ENCODE measurements at regions not wholly inside any gene's neighbourhood (a gene's known extent, or its start where the extent isn't known, plus 50 kb on each side); places are given as distances from the start of the nearest gene placed in this dataset.
A peak's percentile ranks its signal among the peaks of the same experiment; 100 is the strongest.
"Not testable (repeated sequence)": the region's sequence is repeated elsewhere in the genome, so short reads cannot be mapped to it uniquely, and the experiment has no call there.

DNA sequence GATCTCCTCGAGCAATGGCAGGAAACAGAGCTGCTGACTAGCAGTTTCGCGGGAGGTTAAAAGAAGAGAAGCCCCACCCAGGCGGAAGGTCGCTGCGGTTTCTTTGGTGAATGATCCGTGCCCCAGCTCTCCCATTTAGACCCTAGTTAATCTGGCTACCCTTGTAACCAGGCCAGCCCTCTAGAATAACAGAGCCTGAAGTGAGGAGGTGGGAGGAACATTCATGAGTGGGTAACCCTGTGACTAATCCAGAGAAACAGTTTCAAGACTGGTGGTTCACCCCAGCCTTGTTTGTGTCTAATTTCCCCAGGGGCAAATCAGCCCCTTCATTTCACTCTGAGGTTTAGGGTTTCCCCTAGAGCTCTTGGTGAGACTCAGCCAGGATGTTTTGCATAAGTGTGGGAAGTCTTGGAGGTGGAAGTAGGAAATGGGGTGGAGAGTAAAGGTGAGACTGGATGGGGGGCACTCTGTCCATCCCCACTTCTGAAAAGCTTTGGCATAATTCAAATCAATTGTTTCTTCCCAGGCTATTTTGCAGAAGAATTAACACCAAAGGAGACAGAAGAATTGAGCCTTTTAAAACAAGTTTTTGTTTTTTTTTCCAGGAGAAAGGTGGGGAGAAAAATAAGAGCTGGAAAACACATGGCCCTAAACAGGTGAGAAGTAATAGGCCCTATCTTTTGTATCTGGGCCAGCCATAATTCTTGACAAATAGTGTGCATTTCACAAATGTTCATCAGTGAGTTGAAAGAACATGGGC lies 303.1 kb downstream of the RPLP1 start:
- peak in 2 of 3 experiments; percentile 63 to 65 for DNase-seq (ENCODE audit: low read depth in 2 of 3, low spot score in 2 of 3)

DNA sequence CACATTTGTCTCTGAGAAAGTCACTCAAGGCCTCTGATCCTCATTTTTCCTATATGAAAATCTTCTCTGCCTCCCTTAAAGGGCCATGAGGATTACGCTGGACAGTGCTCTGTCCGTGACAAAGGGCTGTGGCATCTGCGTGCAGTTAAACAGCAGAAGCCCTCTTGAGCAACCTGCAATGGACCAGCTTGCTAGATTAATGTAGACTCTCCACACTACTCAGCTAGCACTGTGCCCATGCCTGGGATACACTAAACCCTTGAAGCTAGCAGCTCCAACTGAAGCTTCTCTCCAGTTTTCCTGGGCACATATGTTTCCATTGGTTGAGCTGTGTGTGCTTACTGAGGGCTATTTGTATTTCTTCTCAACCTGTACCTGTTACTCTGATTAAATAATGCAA lies 303.8 kb downstream of the RPLP1 start:
- no peak for DNase-seq (ENCODE audit: low read depth in 2 of 3, low spot score in 2 of 3)

DNA sequence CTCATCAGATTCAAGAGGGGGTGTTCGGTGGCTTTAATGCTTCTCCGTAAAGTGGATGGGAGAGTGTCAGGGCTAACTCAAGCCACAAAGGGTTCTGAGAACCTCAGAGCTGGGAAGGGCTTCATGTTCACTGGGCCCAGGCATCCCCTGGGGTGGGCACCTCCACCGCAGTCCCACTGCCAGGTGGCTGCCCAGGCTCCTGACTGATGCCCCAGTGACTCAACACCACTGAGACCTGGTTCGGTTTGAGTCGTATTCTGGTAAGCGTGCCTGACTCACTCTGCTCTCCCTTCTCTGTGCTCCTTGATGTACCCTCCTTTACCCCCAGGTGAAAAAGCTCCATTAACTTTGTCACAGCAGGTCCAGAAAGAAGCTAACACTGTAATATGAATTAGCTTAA lies 304.6 kb downstream of the RPLP1 start:
- DNase-seq (ENCODE audit: low read depth in 2 of 3, low spot score in 2 of 3), result peak in 2 of 3 experiments; percentile 51 to 55

DNA sequence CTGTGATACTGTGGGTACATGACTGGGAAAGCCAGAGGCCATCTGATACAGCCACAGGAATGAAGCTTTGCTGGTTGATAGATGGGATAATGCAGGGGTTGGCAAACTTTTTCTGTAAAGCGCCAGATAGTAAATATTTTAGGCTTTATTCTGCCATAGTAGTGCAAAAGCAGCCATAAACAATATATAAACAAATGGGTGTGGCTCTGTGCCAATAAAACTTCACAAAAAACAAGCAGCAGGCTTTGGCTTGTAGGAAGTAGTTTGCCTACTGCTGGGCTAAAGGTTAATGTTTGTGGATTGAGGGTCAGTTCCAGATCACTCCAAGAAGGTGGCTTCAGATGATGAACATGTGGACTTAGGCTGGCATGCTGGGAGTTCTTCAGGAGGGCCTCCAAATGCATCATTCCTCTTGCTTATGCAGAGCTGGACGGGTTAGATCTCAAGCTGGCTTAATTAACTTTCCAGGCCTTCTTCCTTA lies 305.7 kb downstream of the RPLP1 start:
- no peak for DNase-seq (ENCODE audit: low read depth in 2 of 3, low spot score in 2 of 3)

DNA sequence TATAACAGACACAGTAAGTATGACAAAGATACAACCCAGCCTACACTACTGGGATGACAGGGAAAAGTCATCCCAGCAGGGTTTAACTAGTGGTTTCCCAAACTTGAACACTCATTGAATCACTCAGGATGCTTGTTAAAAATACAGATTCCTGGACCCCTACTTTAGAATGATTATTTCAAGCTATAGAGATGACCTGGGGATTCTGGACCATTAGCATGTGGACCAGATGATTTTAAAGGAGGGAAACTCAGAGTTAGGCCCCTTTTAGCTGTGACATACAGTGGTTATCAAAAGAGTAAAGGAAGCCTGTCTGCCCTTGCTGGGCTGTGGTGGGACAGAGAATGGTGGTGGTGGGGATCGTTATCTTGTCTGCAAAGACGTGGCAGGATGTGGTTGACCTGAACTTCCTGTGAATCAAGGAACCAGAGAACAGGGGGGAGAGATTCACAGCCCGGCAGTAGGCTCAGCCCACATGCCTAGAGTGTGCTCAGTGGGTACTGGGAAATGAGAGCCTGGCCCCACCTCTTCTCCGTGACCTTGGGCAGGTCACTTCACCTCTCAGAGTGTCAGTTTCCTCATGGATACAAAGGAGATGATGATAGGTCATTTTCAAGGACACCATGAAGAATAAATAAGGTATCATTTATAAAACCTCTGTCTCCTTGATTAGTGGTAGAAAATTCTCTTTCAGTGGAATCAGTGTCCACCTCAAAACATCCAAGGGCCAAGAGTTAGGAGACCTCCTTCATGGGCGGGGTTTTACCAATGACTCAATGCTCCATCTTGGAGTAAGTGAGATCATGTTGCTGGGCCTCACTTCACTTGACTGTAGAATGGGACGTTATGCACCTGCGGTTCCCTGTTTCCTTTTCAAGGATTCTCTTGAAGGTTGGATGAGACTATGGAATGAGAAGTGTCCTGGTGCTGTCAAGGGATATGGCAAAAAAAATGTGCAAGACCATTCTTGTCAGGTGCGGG lies 306.5 kb downstream of the RPLP1 start:
- DNase-seq (ENCODE audit: low read depth in 2 of 3, low spot score in 2 of 3), result peak; percentile 53 to 76 (median 72)

DNA sequence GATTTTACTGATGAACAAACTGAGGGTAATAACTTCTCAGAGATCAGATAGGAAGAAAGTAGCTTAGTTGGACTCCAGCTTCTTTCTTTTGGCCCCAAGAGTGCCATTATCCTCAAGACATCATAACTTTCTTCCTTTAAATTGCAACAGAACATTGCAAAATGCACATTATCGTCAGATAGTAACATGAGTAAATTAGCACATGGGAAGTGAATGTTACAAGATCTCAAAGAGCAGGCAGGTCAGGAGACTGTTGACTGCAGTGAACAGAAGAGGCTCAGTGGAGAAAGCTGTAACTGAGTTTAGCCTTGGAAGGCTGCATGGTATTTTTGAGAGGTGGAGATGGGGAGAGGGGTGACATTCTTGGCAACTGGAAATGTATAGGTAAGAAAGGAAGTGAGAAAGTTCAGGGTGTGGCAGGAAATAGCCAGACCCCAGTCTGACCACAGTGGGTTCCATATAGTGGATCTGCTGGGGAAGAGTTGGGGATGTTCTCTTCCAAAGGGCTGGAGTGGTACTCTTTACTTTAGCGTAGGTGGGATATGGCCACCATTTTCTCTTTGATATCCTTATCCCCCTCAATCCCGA lies 307.7 kb downstream of the RPLP1 start:
- DNase-seq (ENCODE audit: low read depth in 2 of 3, low spot score in 2 of 3), result no peak

DNA sequence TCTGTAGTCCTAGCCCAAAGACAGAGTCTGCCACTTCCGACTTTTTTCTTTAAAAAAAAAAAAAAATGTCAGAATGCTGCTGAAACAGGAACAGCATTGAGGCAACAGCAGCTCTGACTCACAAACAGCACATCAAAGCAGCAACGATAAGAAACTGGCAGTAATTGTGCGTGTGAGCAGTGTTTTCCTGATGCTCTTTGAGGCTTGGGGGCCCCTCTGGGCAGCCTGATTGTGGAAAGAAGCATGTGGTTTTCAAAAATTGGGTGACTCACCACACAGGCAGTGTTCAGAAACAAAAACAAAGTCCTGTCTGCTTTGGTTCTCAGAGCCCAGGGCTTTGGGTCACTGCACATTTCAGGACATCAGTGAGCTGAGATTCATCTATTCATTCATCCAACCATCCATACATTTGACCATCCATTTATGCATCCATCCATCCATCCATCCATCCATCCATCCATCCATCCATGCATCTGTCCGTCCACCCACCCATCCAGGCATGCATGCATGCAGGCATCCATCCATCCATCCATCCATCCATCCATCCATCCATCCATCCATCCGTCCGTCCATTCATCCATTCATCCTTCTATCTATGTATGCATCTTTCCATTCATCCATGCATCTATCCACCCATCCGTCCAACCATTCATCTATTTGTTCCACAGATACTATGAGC lies 308.4 kb downstream of the RPLP1 start:
- DNase-seq (ENCODE audit: low read depth in 2 of 3, low spot score in 2 of 3), result peak in 2 of 3 experiments; percentile 44 to 61

DNA sequence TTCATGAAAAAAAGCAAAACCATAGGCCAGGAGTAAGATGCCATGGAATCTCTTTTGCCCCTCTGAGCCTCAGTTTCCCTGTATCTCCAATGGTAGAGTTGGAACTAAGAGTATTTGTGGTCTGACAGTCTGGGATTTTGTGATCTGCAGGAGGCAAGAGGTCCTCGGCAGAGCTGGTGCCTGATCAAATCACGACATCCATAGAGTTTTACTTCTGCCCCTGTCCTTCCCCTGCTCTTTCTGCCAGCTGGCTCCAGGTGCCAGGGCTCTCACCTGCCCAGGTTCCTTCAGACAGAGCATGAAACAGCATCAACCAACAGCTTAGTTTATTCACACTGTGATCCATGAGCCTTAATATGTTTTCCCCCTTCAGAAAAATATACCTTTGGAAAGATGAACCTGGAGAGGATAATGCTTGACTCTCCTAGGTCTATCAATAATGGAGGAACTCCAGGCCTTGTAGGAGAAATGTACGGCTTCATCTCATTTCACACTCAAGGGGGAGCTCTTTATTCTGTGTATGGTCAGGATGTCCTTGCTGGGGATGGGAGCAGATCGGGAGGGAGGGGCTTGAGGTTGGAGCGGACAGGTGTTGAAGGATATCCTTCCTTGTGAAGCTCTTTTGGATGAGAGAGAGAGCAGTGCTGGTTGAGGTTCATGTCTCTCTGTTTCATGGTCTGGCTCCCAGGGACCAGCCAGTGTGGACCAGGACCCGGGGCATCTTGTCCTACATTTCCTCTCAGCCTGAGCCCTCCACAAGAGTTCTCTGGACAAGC lies 309.9 kb downstream of the RPLP1 start:
- no peak for DNase-seq (ENCODE audit: low read depth in 2 of 3, low spot score in 2 of 3)

DNA sequence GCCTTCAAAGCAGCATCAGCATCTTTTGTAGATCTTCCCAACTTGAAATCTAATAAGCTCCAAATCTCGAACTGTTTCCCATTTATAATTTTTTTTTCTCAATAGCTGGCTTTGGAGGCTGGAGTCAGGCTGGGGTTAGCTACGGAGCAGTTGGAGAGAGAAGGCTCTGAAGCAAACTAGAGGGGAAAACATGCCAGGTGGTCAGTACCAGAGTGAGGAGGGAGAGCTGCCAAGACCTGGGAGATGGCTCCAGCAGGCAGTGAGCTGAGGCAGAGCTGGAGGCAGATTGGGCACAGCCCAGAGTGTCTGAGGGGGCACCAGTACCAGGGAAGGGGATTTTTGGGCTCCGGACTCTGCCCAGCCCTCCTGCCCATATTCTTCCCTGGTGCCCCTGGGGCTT lies 311.2 kb downstream of the RPLP1 start:
- DNase-seq (ENCODE audit: low read depth in 2 of 3, low spot score in 2 of 3), result no peak

DNA sequence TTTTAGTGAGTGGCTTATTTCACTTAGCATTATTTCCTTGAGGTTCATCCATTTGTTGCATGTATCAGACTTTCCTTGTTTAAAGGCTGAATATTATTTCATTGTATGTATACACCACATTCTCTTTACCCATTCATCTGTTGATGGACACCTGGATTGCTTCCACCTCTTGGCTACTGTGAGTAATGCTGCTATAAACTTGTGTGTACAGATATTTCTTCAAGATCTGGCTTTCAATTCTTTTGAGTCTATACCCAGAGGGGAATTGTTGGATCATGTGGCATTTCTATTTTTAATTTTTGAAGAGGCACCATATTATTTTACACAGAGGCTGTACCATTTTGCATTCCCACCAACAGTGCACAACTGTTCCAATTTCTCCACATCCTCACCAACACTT lies 313.5 kb downstream of the RPLP1 start:
- no peak for DNase-seq (ENCODE audit: low read depth in 2 of 3, low spot score in 2 of 3)

DNA sequence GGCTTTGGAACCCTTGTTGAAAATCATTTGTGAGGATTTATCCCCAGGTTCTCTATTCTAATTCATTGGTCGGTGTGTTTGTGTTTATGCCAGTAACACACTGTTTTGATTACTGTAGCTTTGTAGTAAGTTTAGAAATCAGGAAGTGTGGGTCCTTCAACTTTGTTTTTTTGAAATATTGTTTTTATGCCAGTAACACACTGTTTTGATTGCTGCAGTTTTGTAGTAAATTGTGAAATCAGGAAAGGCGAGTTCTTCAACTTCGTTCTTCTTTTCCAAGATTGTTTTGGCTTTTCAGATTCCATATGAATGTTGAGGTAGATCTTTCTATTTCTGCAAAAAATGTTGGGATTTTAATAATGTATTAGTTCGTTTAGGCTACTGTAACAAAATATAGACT lies 314.6 kb downstream of the RPLP1 start:
- DNase-seq (ENCODE audit: low read depth in 2 of 3, low spot score in 2 of 3), result no peak

DNA sequence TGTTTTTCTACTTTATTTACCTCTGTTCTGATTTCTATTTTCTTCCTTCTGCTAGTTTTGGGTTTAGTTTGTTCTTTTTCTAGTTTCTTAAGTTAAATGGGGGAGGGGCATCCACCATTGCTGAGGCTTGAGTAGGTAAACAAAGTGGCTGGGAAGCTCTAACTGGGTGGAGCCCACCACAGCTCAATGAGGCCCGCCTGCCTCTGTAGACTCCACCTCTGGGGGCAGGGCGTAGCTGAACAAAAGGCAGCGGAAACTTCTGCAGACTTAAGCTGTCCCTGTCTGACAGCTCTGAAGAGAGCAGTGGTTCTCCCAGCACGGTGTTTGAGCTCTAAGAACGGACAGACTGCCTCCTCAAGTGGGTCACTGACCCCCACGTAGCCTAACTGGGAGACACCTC lies 316.7 kb downstream of the RPLP1 start:
- not testable (repeated sequence) for DNase-seq (ENCODE audit: low read depth in 2 of 3, low spot score in 2 of 3)

DNA sequence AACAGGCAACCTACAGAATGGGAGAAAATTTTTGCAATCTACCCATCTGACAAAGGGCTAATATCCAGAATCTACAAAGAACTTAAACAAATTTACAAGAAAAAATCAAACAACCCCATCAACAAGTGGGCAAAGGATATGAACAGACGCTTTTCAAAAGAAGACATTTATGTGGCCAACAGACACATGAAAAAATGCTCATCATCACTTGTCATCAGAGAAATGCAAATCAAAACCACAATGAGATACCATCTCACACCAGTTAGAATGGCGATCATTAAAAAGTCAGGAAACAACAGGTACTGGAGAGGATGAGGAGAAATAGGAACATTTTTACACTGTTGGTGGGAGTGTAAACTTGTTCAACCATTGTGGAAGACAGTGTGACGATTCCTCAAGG lies 321.6 kb downstream of the RPLP1 start:
- not testable (repeated sequence) for DNase-seq (ENCODE audit: low read depth in 2 of 3, low spot score in 2 of 3)

DNA sequence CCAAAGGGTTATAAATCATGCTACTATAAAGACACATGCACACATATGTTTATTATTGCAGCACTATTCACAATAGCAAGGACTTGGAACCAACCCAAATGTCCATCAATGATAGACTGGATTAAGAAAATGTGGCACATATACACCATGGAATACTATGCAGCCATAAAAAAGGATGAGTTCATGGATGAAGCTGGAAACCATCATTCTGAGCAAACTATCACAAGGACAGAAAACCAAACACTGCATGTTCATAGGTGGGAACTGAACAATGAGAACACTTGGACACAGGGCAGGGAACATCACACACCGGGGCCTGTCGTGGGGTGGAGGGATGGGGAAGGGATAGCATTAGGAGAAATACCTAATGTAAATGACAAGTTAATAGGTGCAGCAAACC lies 322.1 kb downstream of the RPLP1 start:
- not testable (repeated sequence) for DNase-seq (ENCODE audit: low read depth in 2 of 3, low spot score in 2 of 3)

DNA sequence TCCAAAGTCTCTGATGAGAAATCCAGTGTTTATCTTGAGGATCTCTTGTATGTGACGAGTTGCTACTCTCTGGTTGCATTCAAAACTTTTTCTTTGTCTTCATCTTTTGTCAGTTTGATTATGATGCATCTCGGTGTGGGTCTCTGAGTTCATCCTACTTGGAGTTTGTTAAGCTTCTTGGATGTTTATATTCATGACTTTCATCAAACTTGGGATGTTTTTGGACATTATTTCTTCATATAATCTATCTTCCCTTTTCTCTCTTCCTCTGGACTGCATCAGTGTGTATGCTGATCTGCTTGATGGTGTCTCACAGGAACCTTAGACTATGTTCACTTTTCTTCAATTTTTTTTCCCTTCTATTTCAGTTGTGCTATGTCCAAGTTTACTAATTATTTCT lies 320.4 kb downstream of the TLE3 start:
- DNase-seq (ENCODE audit: low read depth in 2 of 3, low spot score in 2 of 3), result no peak

DNA sequence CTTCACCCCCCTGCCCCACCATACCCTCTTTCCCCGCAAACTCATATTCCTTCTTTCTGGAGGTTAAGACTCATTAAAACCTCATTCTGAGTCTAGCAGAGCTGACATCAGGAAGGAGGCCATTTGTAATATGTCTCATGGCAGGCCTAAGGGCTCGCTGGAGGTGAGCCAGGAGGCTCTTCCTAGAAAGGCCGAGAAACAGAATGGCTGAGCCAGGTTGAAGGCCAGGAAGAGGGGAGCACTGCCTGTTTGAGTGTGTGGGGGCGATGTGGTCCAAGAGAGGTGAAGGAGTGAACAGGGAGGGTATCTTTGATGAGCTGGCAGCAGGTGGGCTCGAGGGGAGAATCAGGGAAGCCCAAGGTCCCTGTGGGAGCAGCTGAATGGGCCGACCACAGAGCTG lies 317.3 kb downstream of the TLE3 start:
- DNase-seq (ENCODE audit: low read depth in 2 of 3, low spot score in 2 of 3), result no peak

DNA sequence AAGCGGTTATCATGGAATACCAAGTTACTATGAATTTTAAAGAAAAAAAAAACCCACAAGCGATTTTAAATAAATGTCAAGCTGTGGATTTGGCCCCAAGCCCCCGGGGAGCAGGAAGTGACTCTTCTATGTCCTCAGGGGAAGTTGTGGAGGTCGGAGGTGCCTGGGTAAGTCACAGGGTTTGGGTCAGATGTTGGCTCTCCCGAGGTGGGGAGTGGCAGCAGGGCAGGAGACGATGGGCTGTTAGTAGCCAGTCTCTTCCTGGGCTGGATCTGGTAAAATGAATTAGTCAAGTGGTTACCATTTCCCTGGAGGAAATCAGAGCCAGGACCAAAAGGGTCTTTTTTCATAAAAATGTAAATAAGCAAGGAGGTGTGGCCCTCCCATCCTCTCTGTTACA lies 316.7 kb downstream of the TLE3 start:
- DNase-seq (ENCODE audit: low read depth in 2 of 3, low spot score in 2 of 3), result no peak

DNA sequence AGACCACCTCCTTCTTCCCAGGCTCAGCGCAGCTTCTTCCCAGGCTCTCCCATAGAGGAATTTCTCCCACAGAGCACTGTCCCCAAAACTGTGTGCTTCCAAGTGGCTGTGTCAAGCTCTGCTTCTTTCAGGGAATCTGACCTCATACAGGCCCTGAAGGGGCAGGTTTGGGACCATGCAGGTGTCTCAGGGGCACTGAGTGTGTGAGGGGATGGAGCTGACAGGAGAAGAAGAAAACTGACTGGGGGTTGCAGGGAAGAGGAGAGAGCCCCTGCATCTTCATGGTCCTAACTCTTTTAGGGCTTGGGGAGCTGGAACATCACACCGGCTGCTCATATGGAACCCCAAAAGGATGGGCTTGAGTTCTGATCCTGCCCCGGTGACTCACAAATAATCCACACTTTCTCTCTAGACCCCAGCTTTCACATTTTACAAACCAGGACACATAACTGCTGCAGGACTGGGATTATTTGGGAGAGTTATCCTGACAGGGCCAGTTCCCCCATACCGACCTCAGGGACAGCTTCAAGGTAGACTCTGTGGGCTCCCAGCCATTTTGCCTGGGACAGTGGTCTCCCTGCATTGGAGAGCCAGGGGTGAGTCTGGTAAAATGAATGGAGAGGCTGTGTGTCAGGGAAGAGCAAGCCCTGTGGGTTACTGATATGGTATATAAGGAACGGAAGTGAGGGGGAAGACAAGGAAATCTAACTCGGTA lies 316.1 kb downstream of the TLE3 start:
- no peak for DNase-seq (ENCODE audit: low read depth in 2 of 3, low spot score in 2 of 3)

DNA sequence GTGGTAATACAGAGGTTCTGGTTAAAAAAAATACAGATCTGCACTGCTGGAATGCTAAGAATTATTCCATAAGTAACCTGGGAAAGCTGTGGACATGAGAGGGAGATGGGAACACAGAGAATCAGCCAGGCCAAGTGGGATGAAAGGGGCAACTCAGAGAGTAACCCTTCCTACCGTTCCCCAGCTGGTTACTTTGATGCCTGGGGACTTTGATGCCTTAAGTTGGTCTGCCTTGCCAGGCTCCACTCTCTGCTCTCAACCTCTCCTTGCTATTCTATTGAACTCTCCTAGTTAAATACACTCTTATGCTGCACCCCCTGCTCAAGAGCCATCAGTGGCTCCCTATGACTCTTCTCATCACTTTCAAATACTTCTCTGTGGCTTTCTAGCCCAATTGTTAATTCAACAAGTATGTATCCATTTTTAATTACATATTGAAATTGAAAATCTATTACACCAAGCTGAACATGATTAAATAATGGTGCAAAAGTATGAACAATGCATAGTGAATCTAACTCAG lies 315.5 kb downstream of the TLE3 start:
- no peak for DNase-seq (ENCODE audit: low read depth in 2 of 3, low spot score in 2 of 3)
